OCI-LY7 (cell line): ENCODE measurements at regions not wholly inside any gene's neighbourhood (a gene's known extent, or its start where the extent isn't known, plus 50 kb on each side); places are given as distances from the start of the nearest gene placed in this dataset.

Experiments used
- BruUV-seq: library from RNA; stranded (reverse); fragments of 400-500 nt; replicated peaks from 2 replicates; lab custom pipeline; 2021; lab: Mats Ljungman, UMichigan
- CTCF ChIA-PET: fragments of 300-600 bp; sonication (Branson Sonifier 250); formaldehyde crosslinking; loops from one replicate; lab custom pipeline; 2022; ENCODE audit warnings: antibody characterized with exemption; ENCODE audit not compliant: unreplicated experiment; lab: Charles Lee
- POLR2A ChIA-PET: fragments of 300-600 bp; sonication (Branson Sonifier 250); formaldehyde crosslinking; loops from one replicate; lab custom pipeline; 2022; ENCODE audit warnings: antibody characterized with exemption; lab: Charles Lee
- DNase-seq: peaks from one replicate; pipeline ENCODE4 v3.0.0-alpha.2; 2015; ENCODE audit warnings: low spot score
- H2AFZ ChIP-seq: fragments of 200-600 bp; sonication (generic), shearing (Covaris generic); 2 replicates; pipeline ENCODE4 v1.6.1; 2014; ENCODE audit warnings: mild to moderate bottlenecking, antibody characterized with exemption, low read length, moderate library complexity
- H3K27ac ChIP-seq: fragments of 200-600 bp; sonication (generic); 2 replicates; pipeline ENCODE4 v1.5.1; 2014; ENCODE audit warnings: mixed run types, low read depth, mild to moderate bottlenecking, moderate library complexity, low read length, inconsistent platforms; ENCODE audit not compliant: poor library complexity, severe bottlenecking
- H3K36me3 ChIP-seq: fragments of 200-600 bp; sonication (generic); 2 replicates; pipeline ENCODE4 v1.6.1; 2014; ENCODE audit warnings: mild to moderate bottlenecking, antibody characterized with exemption, low read length, moderate library complexity, mixed read lengths; ENCODE audit not compliant: insufficient read depth
- H3K4me1 ChIP-seq: fragments of 200-600 bp; sonication (generic); 2 replicates; pipeline ENCODE4 v1.5.1; 2014; ENCODE audit warnings: mild to moderate bottlenecking, low read length; ENCODE audit not compliant: insufficient read depth, poor library complexity, severe bottlenecking
- H3K4me2 ChIP-seq: fragments of 200-600 bp; sonication (generic); 2 replicates; pipeline ENCODE4 v1.6.1; 2014; ENCODE audit warnings: mild to moderate bottlenecking, low read length
- H3K4me3 ChIP-seq: fragments of 200-600 bp; sonication (generic); 2 replicates; pipeline ENCODE4 v1.5.1; 2014; ENCODE audit warnings: mild to moderate bottlenecking, low read depth, low read length; ENCODE audit not compliant: poor library complexity, severe bottlenecking
- H3K79me2 ChIP-seq: fragments of 200-600 bp; sonication (generic); 2 replicates; pipeline ENCODE4 v1.6.1; 2016; ENCODE audit warnings: low read depth, mild to moderate bottlenecking, low read length, moderate library complexity, mixed read lengths; ENCODE audit not compliant: insufficient read depth
- H3K9me2 ChIP-seq: fragments of 200-600 bp; sonication (generic); 2 replicates; pipeline ENCODE4 v1.6.1; 2016; ENCODE audit warnings: mild to moderate bottlenecking, low read length, mixed read lengths; ENCODE audit not compliant: insufficient read depth
- H3K9me3 ChIP-seq: fragments of 200-600 bp; sonication (generic); 2 replicates; pipeline ENCODE4 v1.6.1; 2014; ENCODE audit warnings: mild to moderate bottlenecking, mixed run types, low read length, mixed read lengths
- H4K20me1 ChIP-seq: fragments of 200-600 bp; sonication (generic); 2 replicates; pipeline ENCODE4 v1.6.1; 2014; ENCODE audit warnings: mild to moderate bottlenecking, antibody characterized with exemption, low read length, moderate library complexity, mixed read lengths; ENCODE audit not compliant: insufficient read depth
- EZH2phosphoT487 ChIP-seq: fragments of 200-600 bp; sonication (generic); IDR thresholded peaks from 2 replicates; pipeline ENCODE4 v1.6.1; 2018; ENCODE audit warnings: low read depth, borderline replicate concordance, mild to moderate bottlenecking, mixed run types, antibody characterized with exemption, low read length, moderate library complexity, mixed read lengths
- intact Hi-C: fragments of 100-400 bp; cut with micrococcal nuclease; formaldehyde crosslinking; loops from one replicate; pipeline ENCODE4 v1.10.0; 2022; ENCODE audit not compliant: unreplicated experiment
- TF ChIP-seq, protein P1 (sequence below): fragments of 200-600 bp; sonication (generic); conservative IDR thresholded peaks from 2 replicates; pipeline ENCODE4 v1.5.1; 2014; ENCODE audit warnings: mild to moderate bottlenecking, antibody characterized with exemption, low read length, moderate library complexity, mixed read lengths

DNA sequence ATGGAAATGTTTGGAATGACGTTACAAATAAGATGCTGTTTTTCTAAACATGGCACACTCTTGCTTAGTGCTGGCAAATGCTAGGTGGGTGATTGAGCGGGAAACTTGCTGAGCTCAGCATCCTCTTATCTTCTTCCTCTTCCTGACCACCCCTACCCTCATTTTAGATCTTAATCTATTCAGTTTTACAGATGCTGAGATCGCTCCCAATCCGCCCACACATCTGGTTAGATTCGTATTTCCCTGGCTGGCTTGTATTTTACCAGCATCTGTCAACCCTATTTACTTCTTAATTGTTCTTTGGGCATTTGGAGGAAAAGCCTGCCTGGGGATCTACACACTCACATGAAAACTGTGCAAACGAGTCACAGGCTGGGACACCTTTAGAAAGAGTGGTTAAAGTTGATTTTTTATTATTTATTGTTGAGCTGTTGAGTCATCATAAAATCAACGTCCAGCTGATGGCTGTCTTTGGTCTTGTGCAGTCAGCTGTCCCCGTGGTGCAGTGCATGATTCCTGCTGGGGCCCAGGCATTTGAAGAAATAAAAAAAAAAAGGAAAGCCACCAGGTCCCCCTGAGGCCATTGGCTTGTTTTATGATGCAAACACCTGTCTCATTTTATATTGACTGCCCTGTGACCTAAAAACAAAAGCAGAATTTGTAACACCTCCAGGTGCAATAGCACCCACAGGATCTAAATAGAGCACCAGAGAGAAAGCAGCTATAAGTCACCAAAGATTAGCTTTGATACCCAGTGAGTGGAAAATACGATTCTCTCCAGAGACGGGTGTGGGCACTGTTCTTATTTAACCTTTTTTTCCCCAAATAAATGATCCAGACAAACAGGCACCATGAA lies 258.6 kb downstream of the HS3ST3B1 start:
- BruUV-seq, result no TSS peak

DNA sequence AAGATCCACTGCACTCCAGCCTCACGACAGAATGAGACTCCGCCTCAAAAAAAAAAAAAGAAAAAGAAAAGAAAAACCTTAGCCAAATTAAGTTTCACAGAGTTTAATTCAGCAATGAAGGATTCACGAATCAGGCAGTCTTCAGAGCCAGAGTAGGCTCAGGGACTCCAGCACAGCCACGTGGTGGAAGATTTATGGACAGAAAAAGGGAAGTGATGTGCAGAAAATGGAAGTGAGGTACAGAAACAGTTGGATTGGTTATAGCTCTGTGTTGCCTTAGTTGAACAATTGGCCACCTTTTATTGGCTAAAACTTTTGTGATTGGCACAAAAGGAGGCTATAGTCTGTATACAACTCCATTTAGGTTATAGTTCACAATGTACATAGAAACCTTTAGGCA lies 256.6 kb downstream of the HS3ST3B1 start:
- Histone ChIP-seq H3K9me3 (no peaks in the 10 kb centered on the region), H2AFZ (peak overlapping the region; percentile 94), H3K27ac (peak overlapping the region; percentile 96), H3K4me3 (no peak overlapping the region), H3K36me3 (no peaks in the 10 kb centered on the region), H3K4me2 (peak overlapping the region; percentile 33), H4K20me1 (no peaks in the 10 kb centered on the region), H3K79me2 (no peaks in the 10 kb centered on the region), H3K4me1 (peaks cover 70% of the 10 kb centered on the region), H3K9me2 (no peaks in the 10 kb centered on the region)
- TF ChIP-seq, protein P1, sequence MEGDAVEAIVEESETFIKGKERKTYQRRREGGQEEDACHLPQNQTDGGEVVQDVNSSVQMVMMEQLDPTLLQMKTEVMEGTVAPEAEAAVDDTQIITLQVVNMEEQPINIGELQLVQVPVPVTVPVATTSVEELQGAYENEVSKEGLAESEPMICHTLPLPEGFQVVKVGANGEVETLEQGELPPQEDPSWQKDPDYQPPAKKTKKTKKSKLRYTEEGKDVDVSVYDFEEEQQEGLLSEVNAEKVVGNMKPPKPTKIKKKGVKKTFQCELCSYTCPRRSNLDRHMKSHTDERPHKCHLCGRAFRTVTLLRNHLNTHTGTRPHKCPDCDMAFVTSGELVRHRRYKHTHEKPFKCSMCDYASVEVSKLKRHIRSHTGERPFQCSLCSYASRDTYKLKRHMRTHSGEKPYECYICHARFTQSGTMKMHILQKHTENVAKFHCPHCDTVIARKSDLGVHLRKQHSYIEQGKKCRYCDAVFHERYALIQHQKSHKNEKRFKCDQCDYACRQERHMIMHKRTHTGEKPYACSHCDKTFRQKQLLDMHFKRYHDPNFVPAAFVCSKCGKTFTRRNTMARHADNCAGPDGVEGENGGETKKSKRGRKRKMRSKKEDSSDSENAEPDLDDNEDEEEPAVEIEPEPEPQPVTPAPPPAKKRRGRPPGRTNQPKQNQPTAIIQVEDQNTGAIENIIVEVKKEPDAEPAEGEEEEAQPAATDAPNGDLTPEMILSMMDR, result no peak
- TF ChIP-seq EZH2phosphoT487, result no peak
- BruUV-seq, result no TSS peak
- ChIA-PET CTCF (no interaction called here), POLR2A (no interaction called here)
- intact Hi-C loops, result loop anchor here (5.0 kb wide), 4 partner anchors 65 to 230 kb away; no protein-coding TSS in a partner anchor
- peak; percentile 63 for DNase-seq

More for the DNA sequence above, 258.6 kb downstream of the HS3ST3B1 start:
- Histone ChIP-seq H3K36me3 (no peaks in the 10 kb centered on the region), H3K4me2 (peak overlapping the region; percentile 75), H3K9me3 (no peaks in the 10 kb centered on the region), H3K79me2 (no peaks in the 10 kb centered on the region), H3K4me1 (peaks cover 65% of the 10 kb centered on the region), H4K20me1 (no peaks in the 10 kb centered on the region), H3K27ac (peak overlapping the region; percentile 96), H2AFZ (peak overlapping the region; percentile 89), H3K9me2 (no peaks in the 10 kb centered on the region), H3K4me3 (peak overlapping the region; percentile 49)
- intact Hi-C loops, result loop anchor here (5.0 kb wide), 4 partner anchors 63 to 228 kb away; no protein-coding TSS in a partner anchor
- TF ChIP-seq, protein P1, result no peak
- TF ChIP-seq EZH2phosphoT487, result no peak
- peak; percentile 90 for DNase-seq
- CTCF ChIA-PET, result interaction anchor here (0.6 to 0.9 kb wide), 2 partner anchors 62 to 257 kb away, joined by 4 to 5 read pairs; no protein-coding TSS in a partner anchor
- POLR2A ChIA-PET, result interaction anchor here (0.6 to 1.6 kb wide), 10 partner anchors 12 to 259 kb away, joined by 3 to 6 read pairs (median 4); partner anchors contain the start of gene HS3ST3B1
